Neural progenitor cell (in vitro differentiated cells): ENCODE measurements at regions not wholly inside any gene's neighbourhood (a gene's known extent, or its start where the extent isn't known, plus 50 kb on each side); places are given as distances from the start of the nearest gene placed in this dataset.
A peak's percentile ranks its signal among the peaks of the same experiment; 100 is the strongest.
"Not testable (repeated sequence)": the region's sequence is repeated elsewhere in the genome, so short reads cannot be mapped to it uniquely, and the experiment has no call there.

ENCODE experiments used
- DNase-seq: peaks from one replicate; pipeline ENCODE4 v3.0.0-alpha.2; 2016; ENCODE audit warnings: low spot score
- H2AFZ ChIP-seq: fragments of 200-600 bp; sonication (generic); replicated peaks from 2 replicates; pipeline ENCODE4 v1.6.1; 2016; ENCODE audit warnings: antibody characterized with exemption
- H3F3A ChIP-seq: fragments of 200-600 bp; sonication (generic); 2 replicates; pipeline ENCODE4 v1.6.1; 2016; ENCODE audit warnings: antibody characterized with exemption, low read depth
- H3K27ac ChIP-seq: fragments of 200-600 bp; sonication (generic); 2 replicates; pipeline ENCODE4 v1.5.1; 2016; ENCODE audit warnings: mild to moderate bottlenecking
- H3K27me3 ChIP-seq: fragments of 200-600 bp; sonication (generic); 2 replicates; pipeline ENCODE4 v1.6.1; 2016; ENCODE audit warnings: mild to moderate bottlenecking, moderate library complexity
- H3K36me3 ChIP-seq: fragments of 200-600 bp; sonication (generic); 2 replicates; pipeline ENCODE4 v1.5.1; 2016
- H3K4me1 ChIP-seq: fragments of 200-600 bp; sonication (generic); 2 replicates; pipeline ENCODE4 v1.6.1; 2016; ENCODE audit warnings: mixed run types
- H3K4me2 ChIP-seq: fragments of 200-600 bp; sonication (generic); 2 replicates; pipeline ENCODE4 v1.6.1; 2016
- H3K4me3 ChIP-seq: fragments of 200-600 bp; sonication (generic); 2 replicates; pipeline ENCODE4 v1.5.1; 2016
- H3K79me2 ChIP-seq: fragments of 200-600 bp; sonication (generic); 2 replicates; pipeline ENCODE4 v1.6.1; 2016; ENCODE audit warnings: low read depth
- H3K9ac ChIP-seq: fragments of 200-600 bp; sonication (generic); 2 replicates; pipeline ENCODE4 v1.6.1; 2016
- H3K9me3 ChIP-seq: fragments of 200-600 bp; sonication (generic); 2 replicates; pipeline ENCODE4 v1.5.1; 2016; ENCODE audit warnings: low read depth
- H4K20me1 ChIP-seq: fragments of 200-600 bp; sonication (generic); 2 replicates; pipeline ENCODE4 v1.6.1; 2016; ENCODE audit warnings: low read depth
- H3K27ac Mint-ChIP-seq: 3 replicates; pipeline ENCODE4 v1.8.0; 2021; ENCODE audit warnings: mixed read lengths
- H3K27me3 Mint-ChIP-seq: 2 replicates; pipeline ENCODE4 v1.8.0; 2022; ENCODE audit warnings: low read depth, mild to moderate bottlenecking, inconsistent platforms, moderate library complexity, mixed read lengths; ENCODE audit not compliant: insufficient read depth
- H3K36me3 Mint-ChIP-seq: 3 replicates; pipeline ENCODE4 v1.8.0; 2021; ENCODE audit warnings: mixed read lengths
- H3K4me1 Mint-ChIP-seq: 3 replicates; pipeline ENCODE4 v1.8.0; 2021; ENCODE audit warnings: mixed read lengths
- H3K4me3 Mint-ChIP-seq: 3 replicates; pipeline ENCODE4 v1.8.0; 2021; ENCODE audit warnings: mild to moderate bottlenecking, moderate library complexity, mixed read lengths
- H3K9me3 Mint-ChIP-seq: 3 replicates; pipeline ENCODE4 v1.8.0; 2020; ENCODE audit warnings: mixed read lengths
- CTCF ChIP-seq: fragments of 200-600 bp; sonication (generic); IDR thresholded peaks from 2 replicates; pipeline ENCODE4 v1.5.1; 2017; ENCODE audit warnings: antibody characterized with exemption, mild to moderate bottlenecking
- EZH2 ChIP-seq: fragments of 200-600 bp; sonication (generic); IDR thresholded peaks from 2 replicates; pipeline ENCODE4 v1.6.1; 2017; ENCODE audit warnings: antibody characterized with exemption, mild to moderate bottlenecking, moderate library complexity
- EZH2phosphoT487 ChIP-seq: fragments of 200-600 bp; sonication (generic); IDR thresholded peaks from 2 replicates; pipeline ENCODE4 v1.6.1; 2017; ENCODE audit warnings: antibody characterized with exemption

- H3K79me2 ChIP-seq = no peaks in the 10 kb centered on the region
- Mint-ChIP-seq H3K36me3 (no peaks in the 10 kb centered on the region), H3K9me3 (peaks cover 10% of the 10 kb centered on the region), H3K27me3 (peaks cover 3% of the 10 kb centered on the region), H3K4me1 (peaks cover 3% of the 10 kb centered on the region), H3K27ac (no peak overlapping the region), H3K4me3 (no peak overlapping the region)
- H3K27me3 ChIP-seq = no peaks in the 10 kb centered on the region
- H3K9ac ChIP-seq = no peak overlapping the region
- H3K4me2 ChIP-seq = peak overlapping the region; percentile 36
- H3K36me3 ChIP-seq = no peaks in the 10 kb centered on the region
- H3K27ac ChIP-seq = no peak overlapping the region
- peaks cover 11% of the 10 kb centered on the region for H3F3A ChIP-seq
- no peaks in the 10 kb centered on the region for H4K20me1 ChIP-seq
- H3K4me1 ChIP-seq = peaks cover 12% of the 10 kb centered on the region
- TF ChIP-seq EZH2phosphoT487 (no peak), CTCF (no peak), EZH2 (no peak)
- H3K9me3 ChIP-seq = no peaks in the 10 kb centered on the region
- H2AFZ ChIP-seq = peak overlapping the region; percentile 92
- H3K4me3 ChIP-seq = no peak overlapping the region
- DNase-seq = peak; percentile 64
These were observed 59.4 kb upstream of the XPO1 start for GRCh38 chr2:61597300-61598289.

GRCh38 chr2:61594201-61594600, 56.0 kb upstream of the XPO1 start:
- not testable (repeated sequence) for H4K20me1 ChIP-seq, H3K4me3 ChIP-seq, H3K27ac ChIP-seq, H3K4me1 Mint-ChIP-seq, H3K9me3 ChIP-seq, H3K36me3 ChIP-seq, H3K27me3 ChIP-seq, H3K27me3 Mint-ChIP-seq, DNase-seq, H3K4me3 Mint-ChIP-seq, H3K79me2 ChIP-seq, H3K9ac ChIP-seq, H3K4me2 ChIP-seq, H3K27ac Mint-ChIP-seq, H2AFZ ChIP-seq, H3K36me3 Mint-ChIP-seq
- peaks cover 12% of the 10 kb centered on the region for H3K4me1 ChIP-seq
- peaks cover 11% of the 10 kb centered on the region for H3F3A ChIP-seq
- H3K9me3 Mint-ChIP-seq = peaks cover 12% of the 10 kb centered on the region

GRCh38 chr2:61593648-61594047, 55.5 kb upstream of the XPO1 start:
- DNase-seq, H3K27ac ChIP-seq, H3K4me3 Mint-ChIP-seq, H3K36me3 ChIP-seq, H3K4me3 ChIP-seq, H3K36me3 Mint-ChIP-seq, H3K27me3 ChIP-seq, H3K4me2 ChIP-seq, H4K20me1 ChIP-seq, H3K27ac Mint-ChIP-seq, H3K79me2 ChIP-seq, H3K27me3 Mint-ChIP-seq, H2AFZ ChIP-seq, H3K4me1 Mint-ChIP-seq, H3K9ac ChIP-seq, H3K9me3 ChIP-seq: not testable (repeated sequence)
- H3K9me3 Mint-ChIP-seq = peaks cover 12% of the 10 kb centered on the region
- H3F3A ChIP-seq = peaks cover 11% of the 10 kb centered on the region
- peaks cover 12% of the 10 kb centered on the region for H3K4me1 ChIP-seq

GRCh38 chr2:61590214-61590613, 52.1 kb upstream of the XPO1 start:
- Histone ChIP-seq H3K4me1 (peaks cover 6% of the 10 kb centered on the region), H3K4me2 (no peak overlapping the region), H3K79me2 (no peaks in the 10 kb centered on the region), H2AFZ (no peak overlapping the region), H3K9ac (no peak overlapping the region), H3K4me3 (no peak overlapping the region), H3K27ac (no peak overlapping the region), H4K20me1 (no peaks in the 10 kb centered on the region), H3K36me3 (no peaks in the 10 kb centered on the region), H3K9me3 (no peaks in the 10 kb centered on the region), H3K27me3 (no peaks in the 10 kb centered on the region), H3F3A (peaks cover 8% of the 10 kb centered on the region)
- Mint-ChIP-seq H3K36me3 (no peaks in the 10 kb centered on the region), H3K27ac (no peak overlapping the region), H3K4me1 (peaks cover 8% of the 10 kb centered on the region), H3K27me3 (peaks cover 3% of the 10 kb centered on the region), H3K9me3 (peaks cover 16% of the 10 kb centered on the region), H3K4me3 (no peak overlapping the region)
- TF ChIP-seq EZH2 = no peak
- TF ChIP-seq CTCF = no peak
- no peak for TF ChIP-seq EZH2phosphoT487
- no peak for DNase-seq
